ENCODE measurements at regions not wholly inside any gene's neighbourhood (a gene's known extent, or its start where the extent isn't known, plus 50 kb on each side); places are given as distances from the start of the nearest gene placed in this dataset.

DNA sequence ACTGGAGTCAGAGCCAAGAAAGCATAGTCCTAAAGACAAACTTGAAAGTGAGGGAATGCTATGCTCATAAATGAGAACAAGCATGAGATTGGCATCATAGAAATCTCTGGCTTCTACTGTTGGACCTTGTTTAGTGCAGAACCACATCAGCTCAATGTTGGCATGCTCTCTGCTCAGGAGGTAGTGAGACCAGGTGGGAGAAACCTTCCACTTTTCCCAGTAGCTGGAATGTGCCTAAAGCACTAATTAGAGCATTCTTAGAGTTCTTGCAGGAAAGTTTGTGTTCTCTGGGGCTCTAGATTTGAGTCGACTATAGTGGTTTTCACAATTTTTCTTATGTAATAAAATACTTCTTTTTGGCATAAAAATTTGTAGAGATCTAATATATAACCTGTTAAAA, 159.7 kb upstream of the PRICKLE1 start:
- Histone ChIP-seq H3K27ac (no peak overlapping the region), H3K27me3 (no peaks in the 10 kb centered on the region), H3K9me3 (ENCODE audit: low read depth) (no peaks in the 10 kb centered on the region), H3K4me1 (ENCODE audit: low read depth) (peaks cover 2% of the 10 kb centered on the region), H3K36me3 (no peaks in the 10 kb centered on the region), H3K4me3 (no peak overlapping the region)
- TF ChIP-seq CTCF (IDR thresholded peaks at IDR 0.05; ENCODE audit: low read depth, low read length), result no peak
- no peak for DNase-seq (ENCODE audit: low read depth in 1 of 2, low spot score in 1 of 2)

DNA sequence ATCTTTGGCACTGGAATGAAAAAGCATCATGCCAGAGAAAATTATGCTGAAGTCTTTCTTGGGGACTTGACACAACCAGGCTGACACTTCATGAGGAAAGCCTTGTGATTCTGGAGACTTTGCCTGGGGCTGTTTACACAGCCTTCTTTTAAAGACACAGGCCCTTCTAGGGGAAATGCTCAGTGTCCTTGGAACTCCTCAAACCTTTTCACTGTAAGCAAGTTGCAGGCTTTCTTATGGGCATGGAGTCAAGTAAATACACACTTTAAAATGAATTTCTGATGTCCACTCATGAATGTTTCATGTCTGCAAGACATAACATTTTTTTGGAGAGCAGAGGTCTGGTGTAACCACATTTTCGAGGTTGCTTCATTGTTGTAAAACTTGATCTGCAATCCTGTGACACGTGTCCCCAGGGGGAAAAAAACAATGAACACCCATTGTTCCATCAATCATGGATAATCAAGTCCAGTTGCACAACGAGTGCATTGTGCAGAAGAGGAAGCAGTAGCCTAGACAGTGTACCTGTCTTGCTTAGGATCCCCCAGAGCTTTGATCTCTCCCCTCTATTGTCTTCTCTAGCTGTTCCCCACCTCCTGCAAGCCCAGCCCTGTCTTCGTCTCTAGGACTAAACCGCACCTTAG, 155.1 kb upstream of the PRICKLE1 start:
- TF ChIP-seq CTCF (IDR thresholded peaks at IDR 0.05; ENCODE audit: low read depth, low read length), result no peak
- no peaks in the 10 kb centered on the region for H3K9me3 ChIP-seq (ENCODE audit: low read depth)
- H3K27ac ChIP-seq, result no peak overlapping the region
- DNase-seq (ENCODE audit: low read depth in 1 of 2, low spot score in 1 of 2), result peak in 1 of 2 donors; percentile 57
- H3K4me3 ChIP-seq, result no peak overlapping the region
- no peaks in the 10 kb centered on the region for H3K36me3 ChIP-seq
- H3K27me3 ChIP-seq, result no peaks in the 10 kb centered on the region
- H3K4me1 ChIP-seq (ENCODE audit: low read depth), result peaks cover 16% of the 10 kb centered on the region

- Histone ChIP-seq H3K27ac (no peak overlapping the region), H3K36me3 (no peaks in the 10 kb centered on the region), H3K9me3 (ENCODE audit: low read depth) (no peaks in the 10 kb centered on the region), H3K4me1 (ENCODE audit: low read depth) (peaks cover 16% of the 10 kb centered on the region), H3K27me3 (no peaks in the 10 kb centered on the region), H3K4me3 (no peak overlapping the region)
- TF ChIP-seq CTCF (IDR thresholded peaks at IDR 0.05; ENCODE audit: low read depth, low read length), result no peak
- no peak for DNase-seq (ENCODE audit: low read depth in 1 of 2, low spot score in 1 of 2)
Observed at GRCh38 chr12:42742716-42743115, 153.2 kb upstream of the PRICKLE1 start.

- no peak for TF ChIP-seq CTCF (IDR thresholded peaks at IDR 0.05; ENCODE audit: low read depth, low read length)
- no peak overlapping the region for H3K4me3 ChIP-seq
- H3K4me1 ChIP-seq (ENCODE audit: low read depth), result peaks cover 19% of the 10 kb centered on the region
- H3K36me3 ChIP-seq, result no peaks in the 10 kb centered on the region
- H3K27ac ChIP-seq, result no peak overlapping the region
- no peaks in the 10 kb centered on the region for H3K9me3 ChIP-seq (ENCODE audit: low read depth)
- H3K27me3 ChIP-seq, result no peaks in the 10 kb centered on the region
- DNase-seq (ENCODE audit: low read depth in 1 of 2, low spot score in 1 of 2), result peak; percentile 24 to 66
Observed at GRCh38 chr12:42741771-42742510, 152.4 kb upstream of the PRICKLE1 start.

DNA sequence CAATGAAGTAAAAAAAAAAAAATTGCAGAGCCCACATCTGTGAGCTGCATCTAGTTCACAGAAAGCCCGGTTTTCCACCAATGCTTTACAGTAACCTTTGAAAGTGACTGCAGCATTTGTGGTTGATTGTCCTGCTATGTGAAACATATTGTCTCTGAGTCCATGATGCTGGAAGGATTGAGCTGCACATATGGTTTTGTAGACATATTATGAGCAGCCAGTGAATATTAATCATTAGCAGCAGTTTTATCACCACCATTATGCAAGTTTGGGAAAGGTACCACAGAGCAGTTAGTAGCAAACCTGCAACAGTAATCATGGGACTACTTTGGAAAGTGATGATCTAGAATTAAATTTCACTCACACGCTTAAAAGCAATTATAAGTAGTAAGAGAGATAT, 151.5 kb upstream of the PRICKLE1 start:
- no peaks in the 10 kb centered on the region for H3K9me3 ChIP-seq (ENCODE audit: low read depth)
- peaks cover 28% of the 10 kb centered on the region for H3K4me1 ChIP-seq (ENCODE audit: low read depth)
- no peak for TF ChIP-seq CTCF (IDR thresholded peaks at IDR 0.05; ENCODE audit: low read depth, low read length)
- H3K27ac ChIP-seq, result no peak overlapping the region
- no peaks in the 10 kb centered on the region for H3K36me3 ChIP-seq
- H3K4me3 ChIP-seq, result no peak overlapping the region
- no peaks in the 10 kb centered on the region for H3K27me3 ChIP-seq
- DNase-seq (ENCODE audit: low read depth in 1 of 2, low spot score in 1 of 2), result no peak
